MM.1S (cell line): ENCODE measurements at regions not wholly inside any gene's neighbourhood (a gene's known extent, or its start where the extent isn't known, plus 50 kb on each side); places are given as distances from the start of the nearest gene placed in this dataset.

ENCODE experiments used
- CTCF ChIP-seq: fragments of 300-600 bp; sonication (generic); IDR thresholded peaks from 2 replicates; pipeline ENCODE4 v1.5.1; 2016; ENCODE audit warnings: antibody characterized with exemption, low read length, mixed read lengths
- EZH2 ChIP-seq: fragments of 300-600 bp; sonication (generic); optimal IDR thresholded peaks from 2 replicates; pipeline ENCODE3; 2017; ENCODE audit warnings: low read depth, mild to moderate bottlenecking, antibody characterized with exemption, low read length, mixed read lengths
- EZH2phosphoT487 ChIP-seq: fragments of 300-600 bp; sonication (generic); IDR thresholded peaks from 2 replicates; pipeline ENCODE4 v1.6.1; 2018; ENCODE audit warnings: antibody characterized with exemption, low read length

- TF ChIP-seq CTCF (no peak), EZH2 (no peak), EZH2phosphoT487 (no peak)
These were observed 245.5 kb downstream of the ADGRD1 start for GRCh38 chr12:131199221-131199620.
